Stomach smooth muscle (tissue), 2 donors: ENCODE measurements at regions not wholly inside any gene's neighbourhood (a gene's known extent, or its start where the extent isn't known, plus 50 kb on each side); places are given as distances from the start of the nearest gene placed in this dataset.
"Not testable (repeated sequence)": the region's sequence is repeated elsewhere in the genome, so short reads cannot be mapped to it uniquely, and the experiment has no call there.

Experiments used
- H3K27ac ChIP-seq: one replicate; pipeline ENCODE4 v1.7.0; 2013; ENCODE audit warnings: mild to moderate bottlenecking, low read length, inconsistent platforms
- H3K27me3 ChIP-seq, 2 donors: one replicate each; pipeline ENCODE4 v1.7.0; 2013; ENCODE audit warnings: low read length in 2 of 2; ENCODE audit not compliant: insufficient read depth in 2 of 2, control insufficient read depth in 1 of 2
- H3K36me3 ChIP-seq, 2 donors: one replicate each; pipeline ENCODE4 v1.7.0; 2013; ENCODE audit warnings: low read length in 2 of 2; ENCODE audit not compliant: control insufficient read depth in 2 of 2, insufficient read depth in 2 of 2
- H3K4me1 ChIP-seq: one replicate; pipeline ENCODE4 v1.7.0; 2013; ENCODE audit warnings: low read length; ENCODE audit not compliant: control insufficient read depth, insufficient read depth
- H3K4me3 ChIP-seq, 2 donors: one replicate each; pipeline ENCODE4 v1.7.0; 2013; ENCODE audit warnings: low read length in 2 of 2
- H3K9ac ChIP-seq, 2 donors: one replicate each; pipeline ENCODE4 v1.7.0; 2013; ENCODE audit warnings: low read length in 2 of 2, mild to moderate bottlenecking in 1 of 2
- H3K9me3 ChIP-seq, 2 donors: one replicate each; pipeline ENCODE4 v1.7.0; 2013; ENCODE audit warnings: low read length in 2 of 2; ENCODE audit not compliant: control insufficient read depth in 2 of 2
- donor health status: healthy.
- donor health status: Pancreatic carcinoma.

DNA sequence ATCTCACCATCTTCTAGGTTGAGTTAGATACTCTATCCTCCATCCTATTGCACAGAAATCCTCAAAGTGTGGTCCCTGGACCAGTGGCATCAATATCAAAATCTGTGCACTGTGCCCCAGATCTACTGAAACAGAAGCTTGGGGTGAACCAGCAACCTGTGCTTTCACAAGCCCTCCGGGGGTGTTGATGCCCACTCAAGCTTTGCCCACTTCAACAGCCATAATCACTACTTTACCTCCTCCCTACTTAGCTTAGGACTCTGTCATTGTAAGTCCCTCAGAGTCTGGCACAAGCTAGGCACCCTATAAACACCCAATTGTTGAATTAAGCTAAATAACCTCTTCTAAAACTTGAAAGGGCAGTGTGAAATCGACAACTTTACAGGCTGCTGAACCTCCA is 144.2 kb upstream of the SOD1 start:
- H3K36me3 ChIP-seq, result no peaks in the 10 kb centered on the region
- H3K4me1 ChIP-seq, result no peaks in the 10 kb centered on the region
- H3K27me3 ChIP-seq, result no peaks in the 10 kb centered on the region
- H3K4me3 ChIP-seq, result no peak overlapping the region
- H3K27ac ChIP-seq, result no peak overlapping the region
- no peaks in the 10 kb centered on the region for H3K9me3 ChIP-seq
- no peak overlapping the region for H3K9ac ChIP-seq

DNA sequence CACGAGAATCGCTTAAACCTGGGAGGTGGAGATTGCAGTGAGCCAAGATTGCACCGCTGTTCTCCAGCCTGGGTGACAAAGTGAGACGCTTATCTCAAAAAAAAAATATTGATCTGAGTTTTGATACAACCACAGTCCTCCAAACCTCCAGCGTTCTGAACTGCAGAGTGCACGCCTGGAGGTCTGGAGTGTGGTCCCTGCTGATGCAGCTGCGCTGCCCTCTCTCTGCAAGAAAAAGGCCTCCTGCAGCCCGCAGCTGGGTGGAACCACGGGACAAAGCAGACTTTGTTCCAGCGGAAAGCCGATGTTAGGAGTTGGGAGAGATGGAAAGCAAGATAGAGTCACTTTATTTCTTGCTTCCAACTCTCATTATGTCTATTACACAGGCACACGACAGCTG is 144.9 kb upstream of the SOD1 start:
- Histone ChIP-seq H3K9ac (no peak overlapping the region), H3K4me1 (no peaks in the 10 kb centered on the region), H3K9me3 (no peaks in the 10 kb centered on the region), H3K4me3 (no peak overlapping the region), H3K27ac (no peak overlapping the region), H3K27me3 (no peaks in the 10 kb centered on the region), H3K36me3 (no peaks in the 10 kb centered on the region)

DNA sequence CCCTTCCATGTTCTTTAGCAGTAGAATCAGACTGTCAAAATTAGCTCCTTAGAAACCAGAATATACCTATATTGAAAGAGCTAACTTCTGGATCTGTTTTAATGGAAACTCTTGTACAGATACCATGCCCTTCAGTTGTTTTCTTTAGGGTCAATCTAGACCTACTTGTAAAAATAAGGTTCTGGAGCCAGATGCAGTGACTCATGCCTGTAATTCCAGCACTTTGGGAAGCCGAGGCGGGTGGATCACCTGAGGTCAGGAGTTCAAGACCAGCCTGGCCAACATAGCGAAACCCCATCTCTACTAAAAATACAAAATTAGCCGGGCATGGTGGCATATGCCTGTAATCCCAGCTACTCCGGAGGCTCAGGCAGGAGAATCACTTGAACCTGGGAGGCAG is 146.0 kb upstream of the SOD1 start:
- not testable (repeated sequence) for H3K36me3 ChIP-seq, H3K27me3 ChIP-seq, H3K4me1 ChIP-seq, H3K9ac ChIP-seq, H3K4me3 ChIP-seq, H3K9me3 ChIP-seq, H3K27ac ChIP-seq

- H3K4me3 ChIP-seq, H3K36me3 ChIP-seq, H3K4me1 ChIP-seq, H3K9me3 ChIP-seq, H3K27me3 ChIP-seq, H3K27ac ChIP-seq, H3K9ac ChIP-seq: not testable (repeated sequence)
Observed at GRCh38 chr21:31511999-31512398, 147.5 kb upstream of the SOD1 start.

DNA sequence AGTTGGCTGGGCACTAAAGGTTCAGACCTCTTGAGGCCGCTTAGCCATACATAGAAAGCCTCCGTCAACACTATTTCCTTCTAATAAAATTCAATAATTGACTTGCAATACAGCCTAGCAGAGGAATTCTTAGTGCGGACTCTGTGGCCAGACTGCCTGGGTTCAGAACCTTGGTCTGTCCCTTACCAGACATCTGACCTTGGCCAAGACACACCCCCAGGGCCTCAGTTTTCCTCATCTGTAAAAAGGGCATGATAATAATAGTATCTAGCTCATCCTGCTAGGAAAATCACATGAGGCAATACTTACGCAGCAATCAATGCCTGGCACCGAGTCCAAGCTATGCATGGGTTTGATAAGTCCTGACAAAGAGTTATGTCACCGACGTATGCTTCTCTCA is 148.2 kb upstream of the SOD1 start:
- no peaks in the 10 kb centered on the region for H3K27me3 ChIP-seq
- no peaks in the 10 kb centered on the region for H3K4me1 ChIP-seq
- no peak overlapping the region for H3K4me3 ChIP-seq
- no peaks in the 10 kb centered on the region for H3K36me3 ChIP-seq
- H3K9ac ChIP-seq, result no peak overlapping the region
- H3K9me3 ChIP-seq, result no peaks in the 10 kb centered on the region
- H3K27ac ChIP-seq, result no peak overlapping the region

GRCh38 chr21:31509194-31510017 is 150.1 kb upstream of the SOD1 start:
- Histone ChIP-seq H3K36me3 (no peaks in the 10 kb centered on the region), H3K27me3 (no peaks in the 10 kb centered on the region), H3K9ac (no peak overlapping the region), H3K9me3 (no peaks in the 10 kb centered on the region), H3K27ac (no peak overlapping the region), H3K4me3 (no peak overlapping the region), H3K4me1 (no peaks in the 10 kb centered on the region)

DNA sequence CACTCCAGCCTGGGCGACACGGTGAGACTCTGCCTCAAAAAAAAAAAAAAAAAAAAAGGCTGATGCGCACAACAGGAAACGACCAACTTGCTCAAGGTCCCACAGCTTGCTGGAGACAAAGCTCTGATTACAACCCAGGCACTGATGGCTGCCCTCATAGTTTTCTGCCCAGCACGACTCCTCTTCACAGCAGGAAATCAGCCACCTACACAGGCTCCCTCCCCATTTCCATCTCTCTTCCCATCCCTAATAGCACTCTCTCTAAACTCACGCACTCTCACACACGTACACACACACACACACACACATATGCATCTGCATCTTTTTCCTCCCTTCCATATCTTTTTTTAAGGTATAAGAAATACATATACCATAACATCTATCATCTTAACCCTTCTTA is 153.5 kb upstream of the SOD1 start:
- Histone ChIP-seq H3K9ac (no peak overlapping the region), H3K4me3 (no peak overlapping the region), H3K9me3 (no peaks in the 10 kb centered on the region), H3K36me3 (no peaks in the 10 kb centered on the region), H3K27ac (no peak overlapping the region), H3K27me3 (no peaks in the 10 kb centered on the region), H3K4me1 (no peaks in the 10 kb centered on the region)

DNA sequence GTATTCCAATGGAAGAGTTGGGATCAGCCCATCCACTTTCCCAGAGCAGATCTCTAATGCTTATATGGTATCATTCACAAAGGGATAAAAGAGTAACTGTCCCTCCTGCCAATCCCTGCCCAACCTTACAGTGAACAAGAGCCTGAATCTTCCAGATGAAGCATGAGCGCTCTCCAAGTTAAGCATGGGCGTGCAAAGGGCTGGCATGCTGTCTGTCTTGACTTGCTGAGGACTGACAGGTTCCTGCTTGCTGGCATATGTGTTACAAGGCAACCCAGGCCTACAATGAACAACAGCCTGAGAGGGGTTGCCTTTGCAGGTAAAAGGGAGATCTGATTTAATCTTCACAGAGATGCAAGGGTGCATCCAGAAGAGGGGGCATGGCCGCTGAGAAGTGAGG is 155.6 kb upstream of the SOD1 start:
- H3K9me3 ChIP-seq, result no peaks in the 10 kb centered on the region
- H3K4me3 ChIP-seq, result no peak overlapping the region
- H3K36me3 ChIP-seq, result no peaks in the 10 kb centered on the region
- H3K27ac ChIP-seq, result no peak overlapping the region
- H3K4me1 ChIP-seq, result no peaks in the 10 kb centered on the region
- no peaks in the 10 kb centered on the region for H3K27me3 ChIP-seq
- no peak overlapping the region for H3K9ac ChIP-seq

DNA sequence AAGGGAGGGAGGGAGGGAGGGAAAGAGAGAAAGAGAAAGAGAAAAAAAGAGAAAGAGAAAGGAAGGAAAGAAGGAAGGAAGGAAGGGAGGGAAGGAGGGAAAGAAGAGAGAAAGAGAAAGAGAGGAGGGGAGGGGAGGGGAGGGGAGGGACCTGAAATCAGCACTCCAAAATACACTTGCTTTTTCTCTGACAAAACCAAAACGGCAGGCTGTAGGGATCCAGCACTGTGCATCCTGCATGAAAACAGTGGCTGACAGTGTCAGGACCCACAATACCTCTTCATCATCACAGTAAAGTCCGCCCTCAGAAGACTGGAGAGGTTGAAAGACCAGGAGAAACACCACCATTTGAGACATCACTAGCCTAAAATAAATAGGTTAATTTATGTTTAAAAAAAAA is 156.0 kb upstream of the SOD1 start:
- H3K27ac ChIP-seq, result no peak overlapping the region
- H3K4me3 ChIP-seq, result no peak overlapping the region
- H3K27me3 ChIP-seq, result no peaks in the 10 kb centered on the region
- H3K36me3 ChIP-seq, result no peaks in the 10 kb centered on the region
- no peaks in the 10 kb centered on the region for H3K9me3 ChIP-seq
- H3K9ac ChIP-seq, result no peak overlapping the region
- H3K4me1 ChIP-seq, result no peaks in the 10 kb centered on the region

DNA sequence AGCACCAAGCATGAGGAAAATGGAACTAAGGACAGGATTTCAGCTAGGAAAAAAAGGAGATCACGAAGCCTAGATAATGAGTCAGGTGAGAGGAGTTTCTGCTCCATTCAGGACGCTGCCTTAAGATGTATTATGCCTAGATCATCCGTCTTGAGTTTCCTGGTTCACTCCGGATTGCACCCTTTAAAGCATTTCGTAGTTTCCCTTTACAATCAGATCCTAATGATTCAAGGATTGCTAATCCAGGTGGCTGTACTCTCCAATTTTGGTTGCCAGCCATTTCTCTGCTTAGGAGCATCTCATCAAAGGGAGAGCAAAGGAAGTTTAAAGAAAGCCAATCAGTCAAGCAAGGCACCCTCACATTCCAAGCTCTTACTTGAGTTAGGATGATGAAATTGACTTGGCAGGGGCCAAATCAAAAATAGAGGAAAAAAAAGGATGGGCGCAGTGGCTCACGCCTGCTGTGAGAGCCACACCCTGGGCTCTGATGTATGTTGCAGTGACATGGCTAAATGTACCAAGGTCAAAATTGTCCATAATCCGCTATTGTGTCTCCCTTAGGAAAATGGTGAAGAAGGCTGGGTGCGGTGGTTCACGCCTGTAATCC is 156.9 kb upstream of the SOD1 start:
- Histone ChIP-seq H3K9me3 (no peaks in the 10 kb centered on the region), H3K9ac (no peak overlapping the region), H3K36me3 (no peaks in the 10 kb centered on the region), H3K27me3 (no peaks in the 10 kb centered on the region), H3K4me3 (no peak overlapping the region), H3K4me1 (no peaks in the 10 kb centered on the region), H3K27ac (no peak overlapping the region)

GRCh38 chr21:31501926-31502325 is 157.6 kb upstream of the SOD1 start:
- Histone ChIP-seq H3K27me3 (no peaks in the 10 kb centered on the region), H3K4me3 (no peak overlapping the region)

More at GRCh38 chr21:31501926-31502325, 157.6 kb upstream of the SOD1 start:
- no peak overlapping the region for H3K9ac ChIP-seq
- H3K9me3 ChIP-seq, result no peaks in the 10 kb centered on the region
- no peak overlapping the region for H3K27ac ChIP-seq
- no peaks in the 10 kb centered on the region for H3K36me3 ChIP-seq
- no peaks in the 10 kb centered on the region for H3K4me1 ChIP-seq
